Stomach (tissue), 4 donors: ENCODE measurements at regions not wholly inside any gene's neighbourhood (a gene's known extent, or its start where the extent isn't known, plus 50 kb on each side); places are given as distances from the start of the nearest gene placed in this dataset.

Experiments used
- CTCF ChIP-seq, 7 experiments: fragments of 450-650 bp in 4 of 7; fragments of 200-600 bp in 3 of 7; sonication (generic) in 3 of 7; IDR thresholded peaks; one replicate each; pipeline ENCODE4 v1.5.1; 2016 to 2019; ENCODE audit warnings: antibody characterized with exemption in 7 of 7, control low read depth in 2 of 7, mild to moderate bottlenecking in 1 of 7
- POLR2AphosphoS5 ChIP-seq, 3 donors: sonication (generic); formaldehyde crosslinking; IDR thresholded peaks; one replicate each; pipeline ENCODE4 v1.6.1; 2016; ENCODE audit warnings: antibody characterized with exemption in 3 of 3

GRCh38 chr3:28799084-28799483 is 450.5 kb upstream of the AZI2 start:
- no peak for TF ChIP-seq CTCF (IDR thresholded peaks at IDR 0.05)
- TF ChIP-seq POLR2AphosphoS5 (IDR thresholded peaks at IDR 0.05): no peak
